ENCODE measurements at regions not wholly inside any gene's neighbourhood (a gene's known extent, or its start where the extent isn't known, plus 50 kb on each side); places are given as distances from the start of the nearest gene placed in this dataset.

DNA sequence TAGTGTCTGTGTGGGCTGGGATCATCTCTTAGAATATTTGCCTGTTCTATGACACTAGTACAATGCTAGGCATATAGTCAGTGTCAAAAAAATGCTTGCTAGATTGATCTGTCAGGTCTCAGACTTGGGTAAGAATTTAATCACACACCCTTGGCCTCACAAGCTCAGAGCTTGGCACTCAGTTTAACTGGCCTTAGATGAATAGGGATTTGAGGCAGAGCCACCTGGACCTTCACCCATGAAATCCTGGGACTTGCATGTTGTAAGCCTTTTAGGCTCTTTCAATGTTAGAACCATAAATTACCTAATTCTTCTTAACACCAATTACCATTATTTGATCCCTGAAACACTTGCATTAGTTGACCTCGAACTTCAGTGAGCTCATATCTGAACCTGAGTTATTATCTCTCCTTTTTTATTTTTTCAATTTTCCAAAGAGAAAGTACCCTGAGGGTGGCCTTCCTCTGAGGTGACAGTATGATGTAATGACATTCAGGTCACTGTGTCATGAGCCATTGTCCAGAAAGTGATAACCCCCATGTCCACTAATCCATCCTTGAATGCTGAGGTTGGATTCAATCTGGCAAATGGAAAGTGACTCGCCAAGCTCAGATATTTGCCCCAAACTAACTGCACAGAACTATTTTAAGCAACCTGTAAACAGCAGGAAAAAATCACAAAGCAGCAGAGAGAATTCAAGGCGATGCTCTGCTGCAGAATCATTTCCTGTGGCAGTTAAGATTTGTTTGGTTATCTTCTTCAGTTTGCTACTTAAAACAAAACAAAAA lies 615.2 kb upstream of the NR2F2 start:
- TF ChIP-seq, protein P1, sequence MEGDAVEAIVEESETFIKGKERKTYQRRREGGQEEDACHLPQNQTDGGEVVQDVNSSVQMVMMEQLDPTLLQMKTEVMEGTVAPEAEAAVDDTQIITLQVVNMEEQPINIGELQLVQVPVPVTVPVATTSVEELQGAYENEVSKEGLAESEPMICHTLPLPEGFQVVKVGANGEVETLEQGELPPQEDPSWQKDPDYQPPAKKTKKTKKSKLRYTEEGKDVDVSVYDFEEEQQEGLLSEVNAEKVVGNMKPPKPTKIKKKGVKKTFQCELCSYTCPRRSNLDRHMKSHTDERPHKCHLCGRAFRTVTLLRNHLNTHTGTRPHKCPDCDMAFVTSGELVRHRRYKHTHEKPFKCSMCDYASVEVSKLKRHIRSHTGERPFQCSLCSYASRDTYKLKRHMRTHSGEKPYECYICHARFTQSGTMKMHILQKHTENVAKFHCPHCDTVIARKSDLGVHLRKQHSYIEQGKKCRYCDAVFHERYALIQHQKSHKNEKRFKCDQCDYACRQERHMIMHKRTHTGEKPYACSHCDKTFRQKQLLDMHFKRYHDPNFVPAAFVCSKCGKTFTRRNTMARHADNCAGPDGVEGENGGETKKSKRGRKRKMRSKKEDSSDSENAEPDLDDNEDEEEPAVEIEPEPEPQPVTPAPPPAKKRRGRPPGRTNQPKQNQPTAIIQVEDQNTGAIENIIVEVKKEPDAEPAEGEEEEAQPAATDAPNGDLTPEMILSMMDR (IDR thresholded peaks at IDR 0.05; ENCODE audit: borderline replicate concordance, control extremely low read depth, extremely low read depth, insufficient read depth, missing control alignments): no peak
- no peak for DNase-seq (ENCODE audit: low spot score)
- in situ Hi-C loops (cut with MboI; ENCODE audit: low sequenced_read_pairs, unreplicated experiment): no loop called here

DNA sequence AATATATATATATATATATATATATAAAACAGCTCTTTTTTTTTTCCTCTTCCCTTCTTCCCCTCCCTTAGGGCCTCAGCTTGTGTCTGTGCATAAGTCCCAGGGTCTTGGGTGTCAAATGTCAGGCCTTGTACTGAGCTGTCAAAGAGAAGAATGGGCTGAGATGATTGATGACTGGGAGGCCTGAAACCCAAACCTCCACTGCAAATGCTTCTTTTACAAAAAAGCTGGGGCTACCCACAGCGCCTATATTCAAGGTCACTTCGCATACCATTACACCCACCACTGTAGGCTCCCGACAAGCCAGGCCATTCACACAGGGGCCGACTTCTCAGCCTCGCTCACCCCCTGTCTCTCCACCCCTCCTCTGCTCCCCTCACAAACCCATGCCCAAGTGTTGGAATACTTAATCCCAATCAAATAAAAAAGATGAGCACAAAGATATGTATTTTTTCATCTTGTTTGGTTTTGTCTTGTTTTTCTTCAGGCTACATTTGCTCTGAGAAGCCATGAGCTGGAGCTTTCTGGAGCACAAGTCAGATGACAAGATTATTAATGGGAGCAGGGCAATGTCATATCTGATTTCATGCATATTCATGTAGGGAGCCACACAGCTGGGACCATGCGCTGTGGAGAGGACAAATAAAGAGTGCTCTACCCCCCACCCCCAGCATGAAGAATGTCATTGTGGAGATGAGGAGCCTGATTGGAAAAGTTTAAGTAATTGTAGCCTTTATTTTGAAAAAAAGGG lies 614.4 kb upstream of the NR2F2 start:
- no peak for DNase-seq (ENCODE audit: low spot score)
- in situ Hi-C loops (cut with MboI; ENCODE audit: low sequenced_read_pairs, unreplicated experiment): no loop called here
- TF ChIP-seq, protein P1 (IDR thresholded peaks at IDR 0.05; ENCODE audit: borderline replicate concordance, control extremely low read depth, extremely low read depth, insufficient read depth, missing control alignments): no peak

DNA sequence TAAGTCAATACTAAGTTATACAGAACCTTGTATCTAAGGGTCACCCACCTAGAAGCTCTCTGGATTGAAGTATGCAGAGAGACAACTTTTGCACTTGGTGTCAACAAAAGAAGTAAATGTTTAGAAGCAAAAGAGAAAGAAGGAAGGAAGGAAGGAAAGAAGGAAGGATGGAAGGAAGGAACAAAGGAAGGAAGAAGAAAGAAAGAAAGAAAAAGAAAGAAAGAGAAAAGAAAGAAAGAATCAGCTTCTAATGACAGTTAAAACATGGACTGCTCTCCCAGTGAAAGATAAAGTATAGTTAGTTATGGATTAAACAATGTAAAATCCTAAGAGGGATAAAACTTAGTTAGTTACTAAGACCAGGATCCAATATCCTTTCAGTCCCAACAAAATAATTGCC lies 613.8 kb upstream of the NR2F2 start:
- in situ Hi-C loops (cut with MboI; ENCODE audit: low sequenced_read_pairs, unreplicated experiment): no loop called here
- TF ChIP-seq, protein P1 (IDR thresholded peaks at IDR 0.05; ENCODE audit: borderline replicate concordance, control extremely low read depth, extremely low read depth, insufficient read depth, missing control alignments): no peak
- DNase-seq (ENCODE audit: low spot score): no peak

DNA sequence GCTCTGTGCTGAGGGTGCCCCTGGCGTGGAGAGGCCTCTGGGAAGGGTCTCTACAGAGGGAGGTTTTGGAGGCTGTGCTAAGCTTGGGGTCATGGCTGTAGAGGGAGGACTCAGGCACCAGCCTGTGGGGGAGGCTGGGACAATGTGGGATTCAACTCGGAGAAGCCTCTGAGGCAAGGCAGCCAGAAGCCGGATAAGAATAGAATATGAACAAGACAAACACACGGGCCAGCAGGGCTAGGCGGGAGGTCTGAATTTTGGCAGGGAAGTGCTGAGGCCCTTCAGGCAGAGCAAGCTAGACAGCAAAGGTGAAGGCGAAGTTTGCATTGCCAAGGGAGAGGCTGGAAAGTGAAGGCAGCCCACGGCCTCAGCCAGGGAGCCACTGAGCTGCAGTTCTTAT lies 612.1 kb upstream of the NR2F2 start:
- DNase-seq (ENCODE audit: low spot score): no peak
- TF ChIP-seq, protein P1 (IDR thresholded peaks at IDR 0.05; ENCODE audit: borderline replicate concordance, control extremely low read depth, extremely low read depth, insufficient read depth, missing control alignments): no peak
- in situ Hi-C loops (cut with MboI; ENCODE audit: low sequenced_read_pairs, unreplicated experiment): no loop called here

DNA sequence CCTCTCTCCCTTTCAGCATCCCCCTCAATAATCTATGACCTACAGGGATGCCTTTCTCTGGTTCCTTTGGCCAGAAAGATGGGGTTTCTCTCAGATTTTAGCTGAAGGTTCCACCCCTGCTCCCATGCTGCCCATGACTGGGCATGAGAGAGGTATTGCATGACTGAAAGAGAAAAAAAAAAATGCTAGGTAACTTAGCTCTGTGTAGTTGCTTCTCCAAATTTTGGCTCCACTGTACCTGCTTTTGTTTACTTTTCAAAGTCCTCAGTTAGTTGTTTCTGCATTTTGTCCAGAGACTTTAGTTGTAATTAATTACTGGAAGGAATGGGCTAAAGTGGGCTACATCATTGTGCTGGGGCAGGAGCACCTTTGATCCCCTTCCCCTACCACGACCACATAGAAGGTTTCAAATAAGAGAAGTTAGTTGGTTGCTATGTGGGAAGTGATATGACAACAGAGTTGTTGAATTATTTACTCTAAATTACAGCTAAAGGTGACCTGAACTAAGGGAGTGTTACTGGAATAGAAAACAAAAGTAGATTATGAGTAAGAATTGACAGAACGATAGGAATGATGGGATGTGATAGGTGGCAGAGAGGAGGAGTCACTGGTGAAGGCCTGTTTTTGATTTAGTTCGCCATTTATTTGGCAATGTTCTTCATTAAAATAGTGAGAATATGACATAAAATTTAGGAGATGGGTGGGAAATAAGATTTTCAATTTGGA lies 605.4 kb upstream of the NR2F2 start:
- in situ Hi-C loops (cut with MboI; ENCODE audit: low sequenced_read_pairs, unreplicated experiment): no loop called here
- TF ChIP-seq, protein P1 (IDR thresholded peaks at IDR 0.05; ENCODE audit: borderline replicate concordance, control extremely low read depth, extremely low read depth, insufficient read depth, missing control alignments): no peak
- no peak for DNase-seq (ENCODE audit: low spot score)

DNA sequence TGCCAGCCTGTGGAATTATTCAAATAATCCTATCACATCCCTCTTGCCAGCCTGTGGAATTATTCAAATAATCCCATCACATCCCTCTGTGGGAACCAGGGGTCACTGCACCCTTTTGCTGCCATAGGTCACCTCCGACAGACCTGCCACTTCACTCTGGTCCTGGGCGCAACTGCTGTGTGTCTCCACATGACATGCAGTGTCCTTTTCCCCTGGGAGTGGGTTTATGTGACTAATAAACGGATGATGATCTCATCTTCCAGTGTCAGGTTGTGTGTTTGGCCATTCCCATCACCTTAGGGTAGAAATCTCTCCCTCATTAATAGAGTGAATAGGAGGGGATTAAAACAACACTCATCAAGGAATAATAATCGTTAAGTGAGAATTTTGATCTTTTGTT lies 603.6 kb upstream of the NR2F2 start:
- in situ Hi-C loops (cut with MboI; ENCODE audit: low sequenced_read_pairs, unreplicated experiment): no loop called here
- TF ChIP-seq, protein P1 (IDR thresholded peaks at IDR 0.05; ENCODE audit: borderline replicate concordance, control extremely low read depth, extremely low read depth, insufficient read depth, missing control alignments): no peak

More for the DNA sequence above, 603.6 kb upstream of the NR2F2 start:
- no peak for DNase-seq (ENCODE audit: low spot score)
